HG03139 (cell line): ENCODE measurements at regions not wholly inside any gene's neighbourhood (a gene's known extent, or its start where the extent isn't known, plus 50 kb on each side); places are given as distances from the start of the nearest gene placed in this dataset.
A peak's percentile ranks its signal among the peaks of the same experiment; 100 is the strongest.

ENCODE experiments used
- ATAC-seq: cut with Tn5 transposase; IDR thresholded peaks from one replicate; pipeline ENCODE4 v1.9.1; 2021; ENCODE audit not compliant: unreplicated experiment

GRCh38 chr21:23402929-23403520 is 2204.3 kb downstream of the MRPL39 start:
- no peak for ATAC-seq

- peak; percentile 67 for ATAC-seq
These were observed 2206.0 kb downstream of the MRPL39 start for GRCh38 chr21:23401278-23401677.

- no peak for ATAC-seq
These were observed 2208.6 kb downstream of the MRPL39 start for GRCh38 chr21:23398726-23399125.

GRCh38 chr21:23394458-23394857 is 2212.8 kb downstream of the MRPL39 start:
- ATAC-seq, result no peak

- ATAC-seq, result no peak
These were observed 2222.6 kb downstream of the MRPL39 start for GRCh38 chr21:23384679-23385078.

GRCh38 chr21:23374155-23374554 is 2233.1 kb downstream of the MRPL39 start:
- no peak for ATAC-seq

- no peak for ATAC-seq
These were observed 2250.4 kb downstream of the MRPL39 start for GRCh38 chr21:23356905-23357304.

GRCh38 chr21:23316190-23316589 is 2291.1 kb downstream of the MRPL39 start:
- ATAC-seq, result no peak

- ATAC-seq, result no peak
These were observed 2298.5 kb downstream of the MRPL39 start for GRCh38 chr21:23308741-23309140.

- no peak for ATAC-seq
These were observed 2300.2 kb downstream of the MRPL39 start for GRCh38 chr21:23307065-23307464.

GRCh38 chr21:23292292-23292691 is 2294.1 kb downstream of the NCAM2 start:
- ATAC-seq, result no peak

GRCh38 chr21:23281917-23282316 is 2283.7 kb downstream of the NCAM2 start:
- ATAC-seq, result no peak

GRCh38 chr21:23249760-23250159 is 2251.6 kb downstream of the NCAM2 start:
- no peak for ATAC-seq

GRCh38 chr21:23247334-23247733 is 2249.1 kb downstream of the NCAM2 start:
- no peak for ATAC-seq

GRCh38 chr21:23245255-23245654 is 2247.0 kb downstream of the NCAM2 start:
- ATAC-seq, result no peak

- ATAC-seq, result no peak
These were observed 2225.7 kb downstream of the NCAM2 start for GRCh38 chr21:23223882-23224281.

- no peak for ATAC-seq
These were observed 2220.5 kb downstream of the NCAM2 start for GRCh38 chr21:23218667-23219066.

- ATAC-seq, result no peak
These were observed 2219.4 kb downstream of the NCAM2 start for GRCh38 chr21:23217597-23217996.

- ATAC-seq, result no peak
These were observed 2217.1 kb downstream of the NCAM2 start for GRCh38 chr21:23215261-23215660.
